Neural crest cell (in vitro differentiated cells): ENCODE measurements at regions not wholly inside any gene's neighbourhood (a gene's known extent, or its start where the extent isn't known, plus 50 kb on each side); places are given as distances from the start of the nearest gene placed in this dataset.

Experiments
- DNase-seq: peaks from one replicate; pipeline ENCODE4 v3.0.0; 2021; ENCODE audit warnings: low read depth, mixed read lengths, low spot score
- H3K27ac Mint-ChIP-seq: one replicate; pipeline ENCODE4 v1.8.0; 2021; ENCODE audit warnings: mild to moderate bottlenecking, mixed read lengths; ENCODE audit not compliant: unreplicated experiment
- H3K27me3 Mint-ChIP-seq: 2 replicates; pipeline ENCODE4 v1.8.0; 2021; ENCODE audit warnings: low read depth, mild to moderate bottlenecking, mixed read lengths
- H3K36me3 Mint-ChIP-seq: 2 replicates; pipeline ENCODE4 v1.8.0; 2021; ENCODE audit warnings: low read depth, mild to moderate bottlenecking, mixed read lengths
- H3K4me1 Mint-ChIP-seq: 2 replicates; pipeline ENCODE4 v1.8.0; 2021; ENCODE audit warnings: mixed read lengths
- H3K4me3 Mint-ChIP-seq: one replicate; pipeline ENCODE4 v1.8.0; 2021; ENCODE audit warnings: mild to moderate bottlenecking, mixed read lengths
- H3K9me3 Mint-ChIP-seq: 2 replicates; pipeline ENCODE4 v1.8.0; 2021; ENCODE audit warnings: mixed read lengths
- TF ChIP-seq, protein P1 (sequence below): fragments of 200-600 bp; sonication (generic); conservative IDR thresholded peaks from 2 replicates; pipeline ENCODE4 v1.5.0; 2021; ENCODE audit warnings: antibody characterized with exemption, mild to moderate bottlenecking

DNA sequence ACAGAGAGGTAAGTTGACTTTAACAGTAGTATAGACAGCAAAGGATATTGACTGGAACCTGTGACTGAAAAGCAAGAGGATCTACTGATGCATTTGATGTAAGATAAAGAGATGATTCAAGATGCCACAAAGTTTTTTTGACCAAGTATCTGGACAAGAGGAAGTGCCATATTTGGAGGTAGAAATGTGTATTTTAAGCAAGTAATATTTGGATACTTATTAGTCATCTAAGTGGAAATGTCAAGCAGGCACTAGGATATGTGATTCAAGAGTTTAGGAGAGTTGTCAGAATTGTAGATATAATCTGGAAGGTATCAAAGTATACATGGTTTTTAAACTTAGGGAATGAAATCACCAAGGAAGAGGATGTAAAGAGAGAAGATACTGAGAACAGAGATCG, 686.1 kb upstream of the CHD1 start:
- TF ChIP-seq, protein P1, sequence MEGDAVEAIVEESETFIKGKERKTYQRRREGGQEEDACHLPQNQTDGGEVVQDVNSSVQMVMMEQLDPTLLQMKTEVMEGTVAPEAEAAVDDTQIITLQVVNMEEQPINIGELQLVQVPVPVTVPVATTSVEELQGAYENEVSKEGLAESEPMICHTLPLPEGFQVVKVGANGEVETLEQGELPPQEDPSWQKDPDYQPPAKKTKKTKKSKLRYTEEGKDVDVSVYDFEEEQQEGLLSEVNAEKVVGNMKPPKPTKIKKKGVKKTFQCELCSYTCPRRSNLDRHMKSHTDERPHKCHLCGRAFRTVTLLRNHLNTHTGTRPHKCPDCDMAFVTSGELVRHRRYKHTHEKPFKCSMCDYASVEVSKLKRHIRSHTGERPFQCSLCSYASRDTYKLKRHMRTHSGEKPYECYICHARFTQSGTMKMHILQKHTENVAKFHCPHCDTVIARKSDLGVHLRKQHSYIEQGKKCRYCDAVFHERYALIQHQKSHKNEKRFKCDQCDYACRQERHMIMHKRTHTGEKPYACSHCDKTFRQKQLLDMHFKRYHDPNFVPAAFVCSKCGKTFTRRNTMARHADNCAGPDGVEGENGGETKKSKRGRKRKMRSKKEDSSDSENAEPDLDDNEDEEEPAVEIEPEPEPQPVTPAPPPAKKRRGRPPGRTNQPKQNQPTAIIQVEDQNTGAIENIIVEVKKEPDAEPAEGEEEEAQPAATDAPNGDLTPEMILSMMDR, result no peak
- H3K27ac Mint-ChIP-seq, result no peak overlapping the region
- H3K27me3 Mint-ChIP-seq, result peaks cover 2% of the 10 kb centered on the region
- H3K9me3 Mint-ChIP-seq, result no peaks in the 10 kb centered on the region
- H3K4me1 Mint-ChIP-seq, result no peaks in the 10 kb centered on the region
- no peak overlapping the region for H3K4me3 Mint-ChIP-seq
- DNase-seq, result no peak
- H3K36me3 Mint-ChIP-seq, result no peaks in the 10 kb centered on the region

DNA sequence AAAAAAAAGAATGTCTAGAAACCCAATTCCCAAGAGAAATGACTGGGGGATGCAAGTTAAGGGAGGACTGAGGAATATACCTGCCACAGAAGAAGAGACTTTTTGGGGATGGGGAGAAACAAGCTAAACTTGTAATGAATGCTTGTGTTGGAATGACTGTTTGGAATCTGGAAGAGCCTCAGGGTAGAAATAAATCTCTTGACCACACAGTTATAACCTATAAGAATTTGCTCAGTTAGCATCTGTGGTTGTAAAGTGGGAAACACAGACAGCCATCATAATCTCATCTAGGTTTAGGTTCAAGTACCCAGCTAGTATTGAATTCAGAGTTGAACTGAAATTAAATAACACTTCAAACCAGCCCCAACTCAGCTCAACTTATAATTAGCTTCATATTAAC, 678.3 kb upstream of the CHD1 start:
- DNase-seq, result no peak

DNA sequence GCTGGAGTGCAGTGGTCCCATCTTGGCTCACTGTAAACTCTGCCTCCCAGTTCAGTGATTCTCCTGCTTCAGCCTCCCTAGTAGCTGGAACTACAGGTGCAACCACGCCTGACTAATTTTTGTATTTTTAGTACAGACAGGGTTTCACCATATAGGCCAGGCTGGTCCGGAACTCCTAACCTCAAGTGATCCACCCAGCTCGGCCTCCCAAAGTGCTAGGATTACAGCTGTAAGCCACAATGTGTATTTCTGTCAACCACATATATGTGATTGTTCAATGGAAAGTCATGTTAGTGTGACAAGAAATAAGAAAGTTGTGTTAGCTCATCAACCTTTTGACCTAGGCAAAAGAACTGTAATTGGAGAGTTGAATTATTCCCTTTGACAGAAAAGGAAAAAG, 677.1 kb upstream of the CHD1 start:
- no peak overlapping the region for H3K27ac Mint-ChIP-seq
- TF ChIP-seq, protein P1, result no peak
- H3K27me3 Mint-ChIP-seq, result no peaks in the 10 kb centered on the region
- DNase-seq, result no peak
- no peaks in the 10 kb centered on the region for H3K36me3 Mint-ChIP-seq
- H3K4me1 Mint-ChIP-seq, result no peaks in the 10 kb centered on the region
- no peaks in the 10 kb centered on the region for H3K9me3 Mint-ChIP-seq
- H3K4me3 Mint-ChIP-seq, result no peak overlapping the region

More for the DNA sequence above, 678.3 kb upstream of the CHD1 start:
- H3K36me3 Mint-ChIP-seq, result no peaks in the 10 kb centered on the region
- TF ChIP-seq, protein P1, result no peak
- no peaks in the 10 kb centered on the region for H3K27me3 Mint-ChIP-seq
- no peaks in the 10 kb centered on the region for H3K4me1 Mint-ChIP-seq
- H3K4me3 Mint-ChIP-seq, result no peak overlapping the region
- H3K27ac Mint-ChIP-seq, result no peak overlapping the region
- H3K9me3 Mint-ChIP-seq, result no peaks in the 10 kb centered on the region

DNA sequence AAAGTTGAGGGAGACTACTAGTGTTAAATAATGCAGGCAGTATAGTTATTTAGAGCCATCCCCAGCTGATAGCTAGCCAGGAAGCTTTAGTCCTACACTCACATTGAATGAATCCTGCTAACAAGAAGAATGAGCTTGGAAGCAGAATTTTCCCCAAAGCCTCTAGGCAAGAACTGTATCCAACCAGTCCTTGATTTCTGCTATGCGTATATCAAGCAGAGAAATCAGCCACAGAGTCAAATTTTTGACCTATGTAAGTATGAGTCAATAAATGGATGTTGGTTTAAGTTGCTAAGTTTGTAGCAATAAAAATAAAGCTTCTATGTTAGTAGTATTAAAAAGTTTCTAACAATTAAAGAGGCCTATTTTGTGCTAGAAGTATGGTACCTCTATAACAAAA, 672.1 kb upstream of the CHD1 start:
- H3K9me3 Mint-ChIP-seq, result peaks cover 3% of the 10 kb centered on the region
- no peak overlapping the region for H3K27ac Mint-ChIP-seq
- H3K4me3 Mint-ChIP-seq, result no peak overlapping the region
- no peaks in the 10 kb centered on the region for H3K27me3 Mint-ChIP-seq
- no peak for DNase-seq
- TF ChIP-seq, protein P1, result no peak
- H3K36me3 Mint-ChIP-seq, result no peaks in the 10 kb centered on the region
- no peaks in the 10 kb centered on the region for H3K4me1 Mint-ChIP-seq

DNA sequence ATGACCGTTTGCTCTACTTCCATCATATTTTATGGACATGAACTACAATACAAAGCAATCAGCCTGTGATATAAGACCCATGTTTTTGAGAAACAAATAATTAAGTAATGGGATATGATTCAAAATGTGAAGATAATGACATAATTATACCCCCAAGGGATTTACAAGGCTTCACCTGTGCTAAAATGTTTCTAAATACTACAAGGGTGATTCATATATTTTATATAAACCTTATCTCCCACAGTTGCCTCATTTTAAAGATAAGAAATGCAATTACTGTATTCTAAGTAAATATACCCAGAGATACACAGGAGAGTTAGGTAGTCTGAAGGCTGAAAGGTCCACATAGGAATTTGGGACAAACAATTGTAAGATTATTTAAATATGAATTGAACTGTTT, 662.0 kb upstream of the CHD1 start:
- H3K9me3 Mint-ChIP-seq, result no peaks in the 10 kb centered on the region
- H3K36me3 Mint-ChIP-seq, result no peaks in the 10 kb centered on the region
- no peak for DNase-seq
- H3K4me1 Mint-ChIP-seq, result no peaks in the 10 kb centered on the region
- no peak overlapping the region for H3K27ac Mint-ChIP-seq
- TF ChIP-seq, protein P1, result no peak
- no peaks in the 10 kb centered on the region for H3K27me3 Mint-ChIP-seq
- no peak overlapping the region for H3K4me3 Mint-ChIP-seq

DNA sequence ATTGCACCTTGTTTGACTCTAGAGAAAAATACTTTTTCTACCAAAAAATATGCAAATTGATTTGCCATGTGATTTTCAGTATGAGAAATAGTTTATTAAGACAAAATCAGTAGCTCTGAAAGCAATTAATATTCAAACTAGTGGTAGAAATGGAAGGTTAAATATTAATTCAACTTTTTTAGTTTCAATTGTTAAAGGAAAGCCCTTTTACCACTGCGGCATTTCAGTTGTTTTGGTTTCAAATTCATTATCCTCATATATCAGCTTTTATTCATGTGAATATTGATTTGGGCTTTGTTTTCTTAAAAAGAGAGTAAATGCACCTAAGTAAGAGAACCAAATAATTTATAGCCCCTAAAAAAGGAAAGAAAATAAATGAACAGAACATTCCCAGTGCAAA, 660.6 kb upstream of the CHD1 start:
- Mint-ChIP-seq H3K36me3 (no peaks in the 10 kb centered on the region), H3K4me1 (no peaks in the 10 kb centered on the region), H3K27me3 (no peaks in the 10 kb centered on the region), H3K27ac (no peak overlapping the region), H3K4me3 (no peak overlapping the region), H3K9me3 (no peaks in the 10 kb centered on the region)
- DNase-seq, result no peak
- TF ChIP-seq, protein P1, result no peak
